Stimulated activated CD8-positive, alpha-beta memory T cell treated with anti-CD3 and anti-CD28 coated beads, Interleukin-7, amount 100 ng/mL, for 24 hours (primary cell): ENCODE measurements at regions not wholly inside any gene's neighbourhood (a gene's known extent, or its start where the extent isn't known, plus 50 kb on each side); places are given as distances from the start of the nearest gene placed in this dataset.
A peak's percentile ranks its signal among the peaks of the same experiment; 100 is the strongest.

Source experiments
- DNase-seq: peaks from one replicate; pipeline ENCODE4 v3.0.0-alpha.2; 2020; ENCODE audit warnings: low read depth

GRCh38 chr9:129505270-129505902, 115.5 kb downstream of the C9orf50 start:
- no peak for DNase-seq

DNA sequence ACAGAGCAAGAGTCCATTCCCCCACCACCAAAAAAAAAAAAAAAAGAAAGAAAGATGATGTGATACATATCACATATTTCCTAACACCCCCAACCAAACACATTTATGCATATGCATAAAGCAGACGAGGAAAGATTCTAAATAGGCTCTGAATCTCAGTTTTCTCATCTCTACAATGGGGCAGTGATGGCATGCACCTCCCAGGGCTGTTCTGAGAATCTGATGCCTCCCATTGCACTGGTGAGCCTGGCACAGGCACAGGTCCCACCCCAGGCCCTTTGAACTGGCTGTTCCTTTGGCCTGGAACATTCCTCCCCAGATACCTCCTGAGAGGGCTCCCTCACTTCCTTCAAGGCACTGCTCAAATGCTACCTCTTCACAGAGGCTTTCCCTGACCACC, 116.5 kb downstream of the C9orf50 start:
- DNase-seq: no peak

DNA sequence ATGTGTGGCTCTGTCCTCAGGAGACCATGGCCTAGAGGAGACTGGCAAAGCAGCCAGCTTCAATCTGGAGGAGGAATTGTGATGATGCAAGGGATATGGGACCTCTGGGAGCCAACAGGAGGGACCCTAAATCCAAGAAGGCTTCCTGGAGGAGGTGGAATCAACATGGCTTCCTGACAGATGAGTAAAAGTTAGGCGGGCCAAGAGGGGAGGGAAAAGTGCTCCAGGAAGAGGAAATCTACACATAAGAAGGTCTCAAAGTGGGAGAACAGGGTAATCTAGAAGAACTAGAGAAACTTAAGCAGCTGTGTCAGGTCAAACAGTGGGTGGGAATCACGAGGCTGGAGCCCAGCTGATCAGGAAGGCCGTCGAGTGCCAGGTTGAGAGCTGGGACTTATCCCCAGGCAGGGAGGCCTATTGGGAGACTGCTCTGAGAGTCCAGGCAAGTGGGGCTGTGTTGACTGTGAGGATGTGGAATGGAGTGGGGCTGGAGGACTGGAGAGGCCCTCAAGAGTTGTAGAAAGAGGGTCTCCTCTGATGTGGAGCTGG, 119.1 kb downstream of the C9orf50 start:
- no peak for DNase-seq

- DNase-seq: no peak
These were observed 119.8 kb downstream of the C9orf50 start for GRCh38 chr9:129500863-129501770.

DNA sequence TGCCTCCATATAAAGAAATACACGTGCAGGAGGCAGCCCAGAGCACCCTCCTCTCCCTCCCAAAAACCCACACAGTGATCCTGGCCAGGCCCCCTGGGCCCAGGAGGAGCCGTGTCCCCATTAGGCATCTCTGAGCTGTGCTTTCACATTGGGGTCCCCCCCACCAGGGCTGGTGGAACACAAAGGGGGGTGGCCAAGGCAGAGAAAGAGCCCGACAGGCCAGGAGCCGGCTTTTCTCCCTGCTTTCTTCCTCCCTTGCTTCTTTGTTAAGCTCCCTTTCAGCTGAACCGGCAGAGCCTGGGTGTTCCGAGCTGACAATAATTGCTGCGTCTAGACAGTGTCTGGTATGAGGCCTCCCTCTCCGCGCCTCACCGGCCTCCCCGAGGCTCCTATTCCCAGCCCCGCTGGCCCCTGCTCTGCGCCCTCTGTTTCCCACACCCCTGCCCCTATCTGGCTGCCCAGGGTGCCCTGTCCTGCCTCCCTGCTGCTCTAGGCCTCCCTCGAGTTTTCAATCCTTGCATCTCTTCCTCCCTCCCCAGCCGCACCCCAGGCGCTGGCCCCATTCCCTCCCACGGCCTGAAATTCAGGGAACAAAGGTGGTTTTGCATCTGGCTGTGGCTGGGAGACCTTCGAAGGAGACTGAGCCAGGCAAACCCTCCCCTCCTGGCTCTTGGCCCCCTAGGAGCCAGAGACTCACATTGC, 120.6 kb downstream of the C9orf50 start:
- no peak for DNase-seq

GRCh38 chr9:129498451-129499384, 122.2 kb downstream of the C9orf50 start:
- DNase-seq: no peak

- DNase-seq: no peak
These were observed 123.0 kb downstream of the C9orf50 start for GRCh38 chr9:129497813-129498450.

GRCh38 chr9:129497005-129497812, 123.7 kb downstream of the C9orf50 start:
- DNase-seq: no peak

- DNase-seq: peak; percentile 76
These were observed 124.4 kb downstream of the C9orf50 start for GRCh38 chr9:129496473-129497004.

DNA sequence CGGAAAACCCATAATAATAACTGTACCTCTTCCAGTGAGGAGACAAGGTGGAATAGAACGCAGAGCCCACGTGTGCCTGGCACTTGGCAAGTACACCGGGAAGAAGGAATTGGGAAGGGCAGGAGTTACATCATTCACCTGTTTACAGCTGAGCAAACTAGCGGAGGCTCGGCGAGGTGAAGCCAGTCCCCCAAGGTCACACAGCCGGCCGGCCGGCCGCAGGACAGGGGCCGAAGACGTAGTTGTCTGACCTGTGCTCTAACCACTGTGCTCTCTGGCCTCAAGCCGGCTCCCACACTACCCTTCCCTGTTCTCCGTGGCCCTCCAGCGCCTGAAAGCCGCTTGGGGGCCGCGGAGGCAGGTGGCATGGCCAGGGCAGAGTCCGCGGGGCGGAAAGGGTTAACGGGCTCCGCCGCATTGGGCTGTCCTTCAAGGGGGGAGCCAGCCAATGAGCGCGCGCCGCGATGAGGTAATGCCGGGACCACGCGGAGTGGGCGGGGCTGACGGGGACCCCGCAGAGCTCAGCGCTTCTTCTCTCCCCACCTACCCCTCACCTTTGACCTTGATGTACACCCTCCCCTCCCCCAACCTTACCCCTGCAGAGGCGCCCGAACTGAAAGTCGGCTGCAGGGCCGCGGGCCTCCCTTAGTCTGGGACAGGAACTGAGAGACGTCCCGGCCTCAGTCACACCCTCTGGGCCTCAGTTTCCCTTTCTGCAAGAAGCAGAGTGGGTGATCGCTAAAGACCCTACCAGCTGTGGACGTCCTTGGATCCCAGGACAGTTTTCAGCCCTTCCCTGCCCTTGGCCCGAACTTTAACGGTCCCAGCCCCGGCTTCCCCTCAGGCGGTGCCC, 125.1 kb downstream of the C9orf50 start:
- DNase-seq: peak; percentile 78

DNA sequence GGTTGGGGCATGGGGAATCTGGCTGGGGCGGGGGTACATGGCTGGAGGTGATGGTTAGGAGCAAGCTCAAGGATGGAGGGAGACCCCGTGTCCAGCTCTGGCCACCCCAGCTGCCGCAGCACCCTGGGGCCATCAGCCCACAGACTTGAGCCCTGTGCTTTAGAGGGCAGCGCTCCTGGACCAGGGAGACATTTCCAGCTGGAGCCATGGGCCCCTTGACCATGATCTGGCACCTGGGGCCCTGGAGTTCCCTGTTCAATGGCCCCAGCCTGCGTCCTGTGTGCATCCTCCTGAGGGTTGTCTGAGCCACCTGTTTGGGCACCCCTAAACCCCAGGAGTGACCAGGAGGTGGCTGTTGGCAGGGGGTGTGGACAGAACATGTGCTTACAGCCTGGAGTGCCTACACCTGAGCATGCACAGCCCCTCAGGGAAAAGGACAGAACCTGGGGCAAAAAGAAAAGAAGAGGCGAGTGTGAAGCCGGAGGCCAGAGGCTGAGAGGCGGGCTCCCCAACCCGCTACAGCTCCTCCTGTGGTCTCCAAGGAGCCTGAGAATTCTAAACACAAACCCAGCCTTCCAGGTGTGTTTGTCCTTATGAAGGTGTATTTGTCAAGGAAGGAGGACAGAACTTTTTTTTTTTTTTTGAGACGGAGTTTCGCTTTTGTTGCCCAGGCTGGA, 126.7 kb downstream of the C9orf50 start:
- no peak for DNase-seq

DNA sequence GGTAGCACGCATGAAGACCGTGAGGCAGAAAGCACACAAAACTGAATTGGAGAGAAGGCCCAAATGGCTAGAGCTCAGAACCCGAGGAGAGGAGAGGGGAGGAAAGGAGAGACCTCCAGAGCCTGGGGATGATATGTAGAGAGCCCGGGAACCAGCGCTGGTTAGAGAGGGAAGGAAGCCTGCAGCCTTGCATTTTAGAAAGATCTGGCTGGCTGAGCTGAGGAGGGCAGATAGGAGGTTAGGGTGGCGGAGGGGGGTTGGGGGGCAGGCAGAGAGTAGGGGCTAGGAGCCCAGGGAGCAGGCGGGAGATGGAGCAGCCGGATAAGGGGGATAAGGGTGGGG, 127.2 kb downstream of the C9orf50 start:
- DNase-seq: no peak

GRCh38 chr9:129493002-129493705, 127.7 kb downstream of the C9orf50 start:
- DNase-seq: no peak

GRCh38 chr9:129491487-129491855, 129.4 kb downstream of the C9orf50 start:
- DNase-seq: no peak

GRCh38 chr9:129490583-129491486, 130.1 kb downstream of the C9orf50 start:
- no peak for DNase-seq

DNA sequence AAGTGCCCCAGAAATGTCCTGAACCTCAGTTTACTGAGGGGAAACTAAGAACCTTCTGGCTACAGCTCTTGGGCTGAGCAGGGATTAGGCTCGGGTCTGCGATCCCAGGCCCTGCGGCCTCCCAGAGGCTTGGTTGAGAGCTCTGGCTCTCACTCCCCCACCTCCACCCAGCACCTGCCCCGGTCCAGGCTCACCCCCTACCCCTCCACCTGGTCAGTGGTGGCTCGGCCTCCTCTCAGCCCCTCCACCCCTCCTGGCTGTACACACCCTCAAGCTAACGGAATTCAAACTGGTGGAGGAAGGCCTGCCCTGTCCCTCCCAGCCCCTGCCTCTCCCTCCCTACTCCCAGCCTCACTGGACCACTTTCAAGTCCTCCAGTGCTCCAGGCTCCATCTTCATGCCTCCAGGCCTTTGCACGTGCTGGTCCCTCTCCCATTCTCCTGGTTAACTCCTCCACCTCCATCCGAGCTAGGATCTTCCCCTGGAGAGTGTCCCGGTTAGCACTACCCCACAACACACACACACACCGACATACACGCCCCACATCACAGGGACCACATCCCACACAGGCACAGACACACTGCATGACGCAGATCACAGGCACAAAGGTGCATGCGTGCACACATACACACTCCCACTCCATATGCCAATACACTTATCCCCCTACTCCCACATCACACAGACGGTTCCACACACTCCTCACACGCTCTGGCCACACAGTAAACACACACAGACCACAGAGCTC, 130.9 kb downstream of the C9orf50 start:
- DNase-seq: no peak
